Loucy (cell line): ENCODE measurements at regions not wholly inside any gene's neighbourhood (a gene's known extent, or its start where the extent isn't known, plus 50 kb on each side); places are given as distances from the start of the nearest gene placed in this dataset.

Experiments
- EZH2phosphoT487 ChIP-seq: fragments of 200-600 bp; IDR thresholded peaks from 2 replicates; pipeline ENCODE4 v1.6.1; 2018; ENCODE audit warnings: antibody characterized with exemption, mild to moderate bottlenecking, moderate library complexity, borderline replicate concordance
- TF ChIP-seq, protein P1 (sequence below): fragments of 200-600 bp; sonication (generic); conservative IDR thresholded peaks from 2 replicates; pipeline ENCODE4 v1.5.1; 2014; ENCODE audit warnings: mild to moderate bottlenecking, antibody characterized with exemption, low read length

GRCh38 chr14:46444666-46445065, 206.9 kb downstream of the RPL10L start:
- TF ChIP-seq, protein P1, sequence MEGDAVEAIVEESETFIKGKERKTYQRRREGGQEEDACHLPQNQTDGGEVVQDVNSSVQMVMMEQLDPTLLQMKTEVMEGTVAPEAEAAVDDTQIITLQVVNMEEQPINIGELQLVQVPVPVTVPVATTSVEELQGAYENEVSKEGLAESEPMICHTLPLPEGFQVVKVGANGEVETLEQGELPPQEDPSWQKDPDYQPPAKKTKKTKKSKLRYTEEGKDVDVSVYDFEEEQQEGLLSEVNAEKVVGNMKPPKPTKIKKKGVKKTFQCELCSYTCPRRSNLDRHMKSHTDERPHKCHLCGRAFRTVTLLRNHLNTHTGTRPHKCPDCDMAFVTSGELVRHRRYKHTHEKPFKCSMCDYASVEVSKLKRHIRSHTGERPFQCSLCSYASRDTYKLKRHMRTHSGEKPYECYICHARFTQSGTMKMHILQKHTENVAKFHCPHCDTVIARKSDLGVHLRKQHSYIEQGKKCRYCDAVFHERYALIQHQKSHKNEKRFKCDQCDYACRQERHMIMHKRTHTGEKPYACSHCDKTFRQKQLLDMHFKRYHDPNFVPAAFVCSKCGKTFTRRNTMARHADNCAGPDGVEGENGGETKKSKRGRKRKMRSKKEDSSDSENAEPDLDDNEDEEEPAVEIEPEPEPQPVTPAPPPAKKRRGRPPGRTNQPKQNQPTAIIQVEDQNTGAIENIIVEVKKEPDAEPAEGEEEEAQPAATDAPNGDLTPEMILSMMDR: no peak
- TF ChIP-seq EZH2phosphoT487: no peak
